GM12878 (cell line): ENCODE measurements at regions not wholly inside any gene's neighbourhood (a gene's known extent, or its start where the extent isn't known, plus 50 kb on each side); places are given as distances from the start of the nearest gene placed in this dataset.

Experiments used
- EP300 ChIP-seq, 2 experiments: fragments of 150-350 bp in 1 of 2; IDR thresholded peaks; 2 replicates each; pipeline ENCODE4 v1.6.1; 2011 to 2012; ENCODE audit warnings: low read depth in 2 of 2, low read length in 2 of 2, borderline replicate concordance in 1 of 2, improper control_type of control experiment in 1 of 2, inconsistent platforms in 1 of 2; ENCODE audit not compliant: control insufficient read depth in 1 of 2
- IKZF1 ChIP-seq: fragments of 450-650 bp; conservative IDR thresholded peaks from 2 replicates; pipeline ENCODE4 v1.6.1; 2017; ENCODE audit warnings: antibody characterized with exemption, mild to moderate bottlenecking
- PAX8 ChIP-seq: fragments of 450-650 bp; IDR thresholded peaks from 2 replicates; pipeline ENCODE4 v1.6.1; 2017; ENCODE audit warnings: mild to moderate bottlenecking, moderate library complexity
- YY1 ChIP-seq: IDR thresholded peaks from 2 replicates; pipeline ENCODE4 v1.6.1; 2011; ENCODE audit warnings: low read depth, mild to moderate bottlenecking, low read length
- TF ChIP-seq, protein P1 (sequence below): fragments of 450-650 bp; IDR thresholded peaks from 2 replicates; pipeline ENCODE4 v1.6.1; 2017; ENCODE audit warnings: mild to moderate bottlenecking, moderate library complexity
- TF ChIP-seq, protein P2 (sequence below): fragments of 450-650 bp; IDR thresholded peaks from 2 replicates; pipeline ENCODE4 v1.6.1; 2016; ENCODE audit warnings: mild to moderate bottlenecking, moderate library complexity, borderline replicate concordance

DNA sequence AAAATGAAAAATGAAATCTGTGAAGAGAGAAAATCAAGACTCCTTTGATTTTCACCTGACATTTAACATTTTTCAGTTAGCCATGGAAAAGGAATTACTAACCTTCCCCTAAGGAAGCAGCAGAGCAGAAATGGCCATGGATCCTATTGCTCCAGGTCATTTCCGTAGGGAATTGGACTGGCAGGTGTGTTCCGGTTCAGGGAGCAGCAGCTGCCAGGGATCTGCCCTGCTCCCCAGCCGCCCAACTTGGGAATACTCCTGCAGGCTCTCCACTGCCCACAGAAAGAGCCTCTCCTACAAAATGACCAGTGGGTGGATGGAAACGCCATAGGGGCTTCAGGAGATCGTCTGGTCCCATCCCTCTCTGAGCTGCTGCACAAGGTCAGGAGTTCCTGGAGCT, 86.0 kb upstream of the MAPK4 start (continued):
- TF ChIP-seq, protein P1, sequence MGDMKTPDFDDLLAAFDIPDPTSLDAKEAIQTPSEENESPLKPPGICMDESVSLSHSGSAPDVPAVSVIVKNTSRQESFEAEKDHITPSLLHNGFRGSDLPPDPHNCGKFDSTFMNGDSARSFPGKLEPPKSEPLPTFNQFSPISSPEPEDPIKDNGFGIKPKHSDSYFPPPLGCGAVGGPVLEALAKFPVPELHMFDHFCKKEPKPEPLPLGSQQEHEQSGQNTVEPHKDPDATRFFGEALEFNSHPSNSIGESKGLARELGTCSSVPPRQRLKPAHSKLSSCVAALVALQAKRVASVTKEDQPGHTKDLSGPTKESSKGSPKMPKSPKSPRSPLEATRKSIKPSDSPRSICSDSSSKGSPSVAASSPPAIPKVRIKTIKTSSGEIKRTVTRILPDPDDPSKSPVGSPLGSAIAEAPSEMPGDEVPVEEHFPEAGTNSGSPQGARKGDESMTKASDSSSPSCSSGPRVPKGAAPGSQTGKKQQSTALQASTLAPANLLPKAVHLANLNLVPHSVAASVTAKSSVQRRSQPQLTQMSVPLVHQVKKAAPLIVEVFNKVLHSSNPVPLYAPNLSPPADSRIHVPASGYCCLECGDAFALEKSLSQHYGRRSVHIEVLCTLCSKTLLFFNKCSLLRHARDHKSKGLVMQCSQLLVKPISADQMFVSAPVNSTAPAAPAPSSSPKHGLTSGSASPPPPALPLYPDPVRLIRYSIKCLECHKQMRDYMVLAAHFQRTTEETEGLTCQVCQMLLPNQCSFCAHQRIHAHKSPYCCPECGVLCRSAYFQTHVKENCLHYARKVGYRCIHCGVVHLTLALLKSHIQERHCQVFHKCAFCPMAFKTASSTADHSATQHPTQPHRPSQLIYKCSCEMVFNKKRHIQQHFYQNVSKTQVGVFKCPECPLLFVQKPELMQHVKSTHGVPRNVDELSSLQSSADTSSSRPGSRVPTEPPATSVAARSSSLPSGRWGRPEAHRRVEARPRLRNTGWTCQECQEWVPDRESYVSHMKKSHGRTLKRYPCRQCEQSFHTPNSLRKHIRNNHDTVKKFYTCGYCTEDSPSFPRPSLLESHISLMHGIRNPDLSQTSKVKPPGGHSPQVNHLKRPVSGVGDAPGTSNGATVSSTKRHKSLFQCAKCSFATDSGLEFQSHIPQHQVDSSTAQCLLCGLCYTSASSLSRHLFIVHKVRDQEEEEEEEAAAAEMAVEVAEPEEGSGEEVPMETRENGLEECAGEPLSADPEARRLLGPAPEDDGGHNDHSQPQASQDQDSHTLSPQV, result no peak
- TF ChIP-seq IKZF1 (no peak), YY1 (no peak), PAX8 (no peak), EP300 (IDR thresholded peaks at IDR 0.05; ENCODE audit: borderline replicate concordance in 1 of 2, control insufficient read depth in 1 of 2, low read depth in 2 of 2, low read length in 2 of 2) (no peak)
- TF ChIP-seq, protein P2, sequence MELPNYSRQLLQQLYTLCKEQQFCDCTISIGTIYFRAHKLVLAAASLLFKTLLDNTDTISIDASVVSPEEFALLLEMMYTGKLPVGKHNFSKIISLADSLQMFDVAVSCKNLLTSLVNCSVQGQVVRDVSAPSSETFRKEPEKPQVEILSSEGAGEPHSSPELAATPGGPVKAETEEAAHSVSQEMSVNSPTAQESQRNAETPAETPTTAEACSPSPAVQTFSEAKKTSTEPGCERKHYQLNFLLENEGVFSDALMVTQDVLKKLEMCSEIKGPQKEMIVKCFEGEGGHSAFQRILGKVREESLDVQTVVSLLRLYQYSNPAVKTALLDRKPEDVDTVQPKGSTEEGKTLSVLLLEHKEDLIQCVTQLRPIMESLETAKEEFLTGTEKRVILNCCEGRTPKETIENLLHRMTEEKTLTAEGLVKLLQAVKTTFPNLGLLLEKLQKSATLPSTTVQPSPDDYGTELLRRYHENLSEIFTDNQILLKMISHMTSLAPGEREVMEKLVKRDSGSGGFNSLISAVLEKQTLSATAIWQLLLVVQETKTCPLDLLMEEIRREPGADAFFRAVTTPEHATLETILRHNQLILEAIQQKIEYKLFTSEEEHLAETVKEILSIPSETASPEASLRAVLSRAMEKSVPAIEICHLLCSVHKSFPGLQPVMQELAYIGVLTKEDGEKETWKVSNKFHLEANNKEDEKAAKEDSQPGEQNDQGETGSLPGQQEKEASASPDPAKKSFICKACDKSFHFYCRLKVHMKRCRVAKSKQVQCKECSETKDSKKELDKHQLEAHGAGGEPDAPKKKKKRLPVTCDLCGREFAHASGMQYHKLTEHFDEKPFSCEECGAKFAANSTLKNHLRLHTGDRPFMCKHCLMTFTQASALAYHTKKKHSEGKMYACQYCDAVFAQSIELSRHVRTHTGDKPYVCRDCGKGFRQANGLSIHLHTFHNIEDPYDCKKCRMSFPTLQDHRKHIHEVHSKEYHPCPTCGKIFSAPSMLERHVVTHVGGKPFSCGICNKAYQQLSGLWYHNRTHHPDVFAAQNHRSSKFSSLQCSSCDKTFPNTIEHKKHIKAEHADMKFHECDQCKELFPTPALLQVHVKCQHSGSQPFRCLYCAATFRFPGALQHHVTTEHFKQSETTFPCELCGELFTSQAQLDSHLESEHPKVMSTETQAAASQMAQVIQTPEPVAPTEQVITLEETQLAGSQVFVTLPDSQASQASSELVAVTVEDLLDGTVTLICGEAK, result no peak
